ENCODE measurements at regions not wholly inside any gene's neighbourhood (a gene's known extent, or its start where the extent isn't known, plus 50 kb on each side); places are given as distances from the start of the nearest gene placed in this dataset.

DNA sequence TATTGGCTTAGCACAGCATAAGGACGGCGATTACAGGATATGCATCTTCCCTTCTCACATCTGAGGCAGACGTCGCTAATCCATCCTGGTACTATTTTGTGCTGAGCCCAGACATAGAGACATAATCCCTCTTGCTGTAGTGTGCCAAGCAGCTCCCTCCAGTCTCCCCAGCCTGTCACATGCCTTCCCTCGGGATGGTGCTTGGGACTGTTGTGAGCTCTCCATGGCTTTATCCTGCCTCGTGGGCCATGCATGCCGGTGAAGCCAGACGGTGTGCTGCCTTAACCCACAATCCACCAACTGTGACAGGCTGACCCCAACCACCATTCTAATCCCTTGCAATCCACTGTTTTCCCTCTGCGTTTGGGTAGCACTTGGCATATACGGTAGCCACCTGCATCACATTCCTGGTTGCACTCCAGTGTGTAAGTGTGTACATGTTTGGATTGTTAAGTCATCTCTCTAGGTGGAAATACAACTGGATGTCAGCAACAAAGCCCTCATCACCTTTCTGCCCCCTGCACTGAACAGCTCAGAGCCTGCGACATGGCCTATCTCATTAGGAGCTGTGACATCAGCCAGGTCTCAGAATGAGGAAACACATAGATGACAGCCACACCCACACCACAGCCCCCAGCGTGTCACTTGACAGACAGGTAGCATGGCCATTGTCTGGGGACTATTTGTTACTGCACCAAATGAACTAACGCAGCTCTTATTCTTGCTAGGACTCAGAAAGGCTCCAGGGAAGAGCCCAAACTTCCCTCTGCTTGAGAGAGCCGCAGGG lies 374.8 kb upstream of the CDH4 start:
- TF ChIP-seq, protein P1, sequence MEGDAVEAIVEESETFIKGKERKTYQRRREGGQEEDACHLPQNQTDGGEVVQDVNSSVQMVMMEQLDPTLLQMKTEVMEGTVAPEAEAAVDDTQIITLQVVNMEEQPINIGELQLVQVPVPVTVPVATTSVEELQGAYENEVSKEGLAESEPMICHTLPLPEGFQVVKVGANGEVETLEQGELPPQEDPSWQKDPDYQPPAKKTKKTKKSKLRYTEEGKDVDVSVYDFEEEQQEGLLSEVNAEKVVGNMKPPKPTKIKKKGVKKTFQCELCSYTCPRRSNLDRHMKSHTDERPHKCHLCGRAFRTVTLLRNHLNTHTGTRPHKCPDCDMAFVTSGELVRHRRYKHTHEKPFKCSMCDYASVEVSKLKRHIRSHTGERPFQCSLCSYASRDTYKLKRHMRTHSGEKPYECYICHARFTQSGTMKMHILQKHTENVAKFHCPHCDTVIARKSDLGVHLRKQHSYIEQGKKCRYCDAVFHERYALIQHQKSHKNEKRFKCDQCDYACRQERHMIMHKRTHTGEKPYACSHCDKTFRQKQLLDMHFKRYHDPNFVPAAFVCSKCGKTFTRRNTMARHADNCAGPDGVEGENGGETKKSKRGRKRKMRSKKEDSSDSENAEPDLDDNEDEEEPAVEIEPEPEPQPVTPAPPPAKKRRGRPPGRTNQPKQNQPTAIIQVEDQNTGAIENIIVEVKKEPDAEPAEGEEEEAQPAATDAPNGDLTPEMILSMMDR (conservative IDR thresholded peaks at IDR 0.05) = no peak
- H3K9ac ChIP-seq (ENCODE audit: extremely low read depth, low read length, poor library complexity, severe bottlenecking) = no peak overlapping the region
- Mint-ChIP-seq H3K4me1 (peaks cover 1% of the 10 kb centered on the region), H3K36me3 (ENCODE audit: low read depth) (no peaks in the 10 kb centered on the region), H3K27ac (no peak overlapping the region), H3K27me3 (ENCODE audit: insufficient read depth) (peaks cover 48% of the 10 kb centered on the region), H3K4me3 (no peak overlapping the region), H3K9me3 (no peaks in the 10 kb centered on the region)
- H3K4me1 ChIP-seq (ENCODE audit: control insufficient read depth, insufficient read depth, low read length) = peaks cover 2% of the 10 kb centered on the region
- no peaks in the 10 kb centered on the region for H3K27me3 ChIP-seq (ENCODE audit: control insufficient read depth, insufficient read depth, low read length, poor library complexity, severe bottlenecking)
- WGBS, 2 experiments (ENCODE audit: insufficient coverage in 1 of 2, insufficient read length in 1 of 2) = 93 to 94% methylated on average over 8 to 14 of the region's 14 CpGs
- no peak overlapping the region for H3K27ac ChIP-seq (ENCODE audit: low read depth, low read length)
- peak; percentile 26 for DNase-seq
- no peaks in the 10 kb centered on the region for H3K9me3 ChIP-seq (ENCODE audit: control insufficient read depth, low read length)
- no peak overlapping the region for H3K4me3 ChIP-seq (ENCODE audit: low read length)
- no peaks in the 10 kb centered on the region for H3K36me3 ChIP-seq (ENCODE audit: control insufficient read depth, insufficient read depth, low read length)

DNA sequence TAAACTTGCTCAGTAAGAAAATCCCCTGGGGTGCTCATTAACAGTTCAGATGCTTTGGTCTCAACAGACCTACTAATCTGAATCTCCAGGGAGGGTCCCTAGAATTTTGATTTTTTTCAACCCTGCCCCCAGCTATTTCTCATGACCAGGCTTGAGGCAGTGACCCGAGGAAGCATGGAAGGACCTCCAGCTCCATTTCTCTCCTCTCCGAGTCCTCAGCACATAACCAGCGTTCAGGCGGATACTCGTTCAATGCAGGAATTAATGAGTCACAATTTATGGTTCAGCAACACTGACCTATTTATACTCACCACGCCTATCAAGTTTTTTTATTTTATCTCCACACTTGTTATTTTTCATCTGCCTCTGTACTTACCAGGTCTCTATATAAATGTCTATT lies 369.2 kb upstream of the CDH4 start:
- TF ChIP-seq, protein P1 (conservative IDR thresholded peaks at IDR 0.05) = no peak
- peak; percentile 22 for DNase-seq
- no peak overlapping the region for H3K4me3 ChIP-seq (ENCODE audit: low read length)
- 82 to 88% methylated on average over 5 to 6 of the region's 6 CpGs for WGBS, 2 experiments (ENCODE audit: insufficient coverage in 1 of 2, insufficient read length in 1 of 2)
- H3K9ac ChIP-seq (ENCODE audit: extremely low read depth, low read length, poor library complexity, severe bottlenecking) = no peak overlapping the region
- H3K36me3 ChIP-seq (ENCODE audit: control insufficient read depth, insufficient read depth, low read length) = no peaks in the 10 kb centered on the region
- H3K4me3 Mint-ChIP-seq = no peak overlapping the region
- peaks cover 26% of the 10 kb centered on the region for H3K27me3 Mint-ChIP-seq (ENCODE audit: insufficient read depth)
- H3K27me3 ChIP-seq (ENCODE audit: control insufficient read depth, insufficient read depth, low read length, poor library complexity, severe bottlenecking) = no peaks in the 10 kb centered on the region
- H3K9me3 ChIP-seq (ENCODE audit: control insufficient read depth, low read length) = no peaks in the 10 kb centered on the region
- H3K9me3 Mint-ChIP-seq = no peaks in the 10 kb centered on the region
- H3K4me1 ChIP-seq (ENCODE audit: control insufficient read depth, insufficient read depth, low read length) = no peaks in the 10 kb centered on the region
- H3K27ac Mint-ChIP-seq = no peak overlapping the region
- H3K27ac ChIP-seq (ENCODE audit: low read depth, low read length) = no peak overlapping the region
- no peaks in the 10 kb centered on the region for H3K4me1 Mint-ChIP-seq
- H3K36me3 Mint-ChIP-seq (ENCODE audit: low read depth) = no peaks in the 10 kb centered on the region

DNA sequence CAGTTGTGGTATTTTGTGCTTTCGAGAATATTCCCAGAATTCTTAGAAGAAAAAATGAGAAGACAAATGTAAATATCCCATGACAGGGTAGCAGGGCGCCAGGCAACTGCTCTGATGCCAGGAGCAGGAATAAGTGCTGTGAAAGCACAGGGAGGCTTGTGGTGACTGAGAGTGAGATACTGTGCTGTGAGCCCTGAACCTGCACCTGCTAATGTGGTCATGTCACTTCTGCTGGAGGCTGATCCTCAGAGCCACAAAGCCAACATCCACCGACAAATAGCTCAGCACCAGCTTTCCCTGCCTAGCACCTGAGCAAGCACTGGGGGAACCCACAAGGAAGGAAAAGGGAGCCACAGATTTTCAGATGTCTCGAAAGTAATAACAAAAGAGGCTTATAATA lies 368.6 kb upstream of the CDH4 start:
- H3K27ac Mint-ChIP-seq = no peak overlapping the region
- Histone ChIP-seq H3K27ac (ENCODE audit: low read depth, low read length) (no peak overlapping the region), H3K4me1 (ENCODE audit: control insufficient read depth, insufficient read depth, low read length) (no peaks in the 10 kb centered on the region), H3K27me3 (ENCODE audit: control insufficient read depth, insufficient read depth, low read length, poor library complexity, severe bottlenecking) (no peaks in the 10 kb centered on the region), H3K9me3 (ENCODE audit: control insufficient read depth, low read length) (no peaks in the 10 kb centered on the region), H3K36me3 (ENCODE audit: control insufficient read depth, insufficient read depth, low read length) (no peaks in the 10 kb centered on the region), H3K4me3 (ENCODE audit: low read length) (no peak overlapping the region), H3K9ac (ENCODE audit: extremely low read depth, low read length, poor library complexity, severe bottlenecking) (no peak overlapping the region)
- TF ChIP-seq, protein P1 (conservative IDR thresholded peaks at IDR 0.05) = no peak
- 78 to 83% methylated on average over 2 to 4 of the region's 4 CpGs for WGBS, 2 experiments (ENCODE audit: insufficient coverage in 1 of 2, insufficient read length in 1 of 2)
- no peaks in the 10 kb centered on the region for H3K4me1 Mint-ChIP-seq
- H3K9me3 Mint-ChIP-seq = no peaks in the 10 kb centered on the region
- H3K4me3 Mint-ChIP-seq = no peak overlapping the region
- no peak for DNase-seq
- peaks cover 23% of the 10 kb centered on the region for H3K27me3 Mint-ChIP-seq (ENCODE audit: insufficient read depth)
- no peaks in the 10 kb centered on the region for H3K36me3 Mint-ChIP-seq (ENCODE audit: low read depth)

Data from endodermal cell (in vitro differentiated cells).